ENCODE measurements at regions not wholly inside any gene's neighbourhood (a gene's known extent, or its start where the extent isn't known, plus 50 kb on each side); places are given as distances from the start of the nearest gene placed in this dataset.

DNA sequence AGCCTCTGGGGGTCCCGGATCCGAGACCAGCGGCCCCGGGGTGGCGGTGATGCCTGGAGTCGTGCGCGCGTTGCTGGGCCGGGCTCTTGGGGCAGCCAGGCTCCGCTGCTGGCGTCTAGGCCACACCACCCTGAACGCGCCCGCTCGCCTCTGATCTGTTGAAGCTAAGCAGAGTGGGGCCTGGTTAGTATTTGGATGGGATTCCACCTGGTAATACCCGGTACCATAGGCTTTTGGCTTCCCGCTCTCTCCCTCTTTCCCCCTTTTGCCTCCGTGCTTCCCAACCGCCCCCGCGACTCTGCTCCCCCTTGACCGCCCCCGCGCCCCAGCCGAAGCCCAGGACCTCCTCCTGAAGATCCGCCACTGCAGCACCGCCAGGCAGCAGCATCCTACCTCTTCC lies 1383.5 kb upstream of the DEFB115 start:
- BruUV-seq (replicated peaks): no TSS peak
- peak overlapping the region; percentile 66; the same call in 1 of the 2 replicates for H3K4me2 ChIP-seq (ENCODE audit: low read depth, low read length)
- ATAC-seq (ENCODE audit: low read depth): no peak

More for the DNA sequence above, 1383.5 kb upstream of the DEFB115 start:
- H3K27ac ChIP-seq (ENCODE audit: insufficient read depth, low read length): peak overlapping the region; percentile 77
- H3K9ac ChIP-seq (ENCODE audit: low read depth, low read length): peak overlapping the region; percentile 70
- intact Hi-C loops (cut with micrococcal nuclease) (no loop called here), in situ Hi-C loops (cut with MboI; ENCODE audit: low sequenced_read_pairs) (no loop called here), dilution Hi-C loops (cut with HindIII; ENCODE audit: low sequenced_read_pairs, unreplicated experiment) (no loop called here)
- peak overlapping the region; percentile 50 for H3K4me3 ChIP-seq (ENCODE audit: insufficient read depth, low read depth, low read length)
- no peak overlapping the region for H2AK9ac ChIP-seq (replicated peaks; ENCODE audit: low read depth, low read length, poor library complexity)
- no peak overlapping the region for H2BK15ac ChIP-seq (ENCODE audit: low read depth, low read length)
- no peaks in the 10 kb centered on the region for H3K36me3 ChIP-seq (ENCODE audit: control insufficient read depth, insufficient read depth, low read length)
- H3K56ac ChIP-seq (ENCODE audit: extremely low read depth, insufficient read depth, low read length): no peak overlapping the region
- no peaks in the 10 kb centered on the region for H3K9me1 ChIP-seq (ENCODE audit: insufficient read depth, low read length)
- no peak overlapping the region for H2AFZ ChIP-seq (replicated peaks; ENCODE audit: low read length, poor library complexity)
- H4K8ac ChIP-seq (ENCODE audit: low read depth in 2 of 2, low read length in 2 of 2): no peak overlapping the region; a peak in 1 of 4 replicates
- no peaks in the 10 kb centered on the region for H3K4me1 ChIP-seq (ENCODE audit: control insufficient read depth, insufficient read depth, low read length)
- CTCF ChIA-PET: no interaction called here
- no peak overlapping the region for H2BK5ac ChIP-seq (ENCODE audit: low read depth, low read length, poor library complexity, severe bottlenecking)
- H2AK5ac ChIP-seq (ENCODE audit: low read depth, low read length): no peak overlapping the region
- no peak overlapping the region for H4K91ac ChIP-seq (ENCODE audit: insufficient read depth, low read depth, low read length)
- no peaks in the 10 kb centered on the region for H3K27me3 ChIP-seq (ENCODE audit: control insufficient read depth, insufficient read depth, low read length)
- POLR2A ChIA-PET (ENCODE audit: unreplicated experiment): no interaction called here
- DNase-seq: peak; percentile 22
- no peak overlapping the region for H3K4ac ChIP-seq (ENCODE audit: low read depth, low read length)
- no peaks in the 10 kb centered on the region for H3K79me1 ChIP-seq (ENCODE audit: low read depth in 1 of 2, low read length in 2 of 2)
- H3K9me3 ChIP-seq (ENCODE audit: control insufficient read depth, insufficient read depth, low read length): peaks cover 38% of the 10 kb centered on the region
- no peak overlapping the region for H2BK120ac ChIP-seq (ENCODE audit: low read depth, low read length)
- H3K14ac ChIP-seq (replicated peaks; ENCODE audit: low read depth, low read length): no peak overlapping the region
- no peaks in the 10 kb centered on the region for H4K20me1 ChIP-seq (ENCODE audit: insufficient read depth, low read length)
- TF ChIP-seq RCOR1 (IDR thresholded peaks at IDR 0.05; ENCODE audit: insufficient replicate concordance, low read length) (no peak), POLR2A (IDR thresholded peaks at IDR 0.05; ENCODE audit: low read depth, low read length) (no peak), CEBPB (IDR thresholded peaks at IDR 0.05; ENCODE audit: low read depth, low read length) (no peak), FOS (IDR thresholded peaks at IDR 0.05; ENCODE audit: low read depth, low read length) (no peak), NFE2L2 (IDR thresholded peaks at IDR 0.05; ENCODE audit: low read depth, low read length) (no peak), MXI1 (IDR thresholded peaks at IDR 0.05; ENCODE audit: borderline replicate concordance, low read depth, low read length) (no peak), RFX5 (IDR thresholded peaks at IDR 0.05; ENCODE audit: low read depth, low read length) (no peak)
- TF ChIP-seq, protein P1, sequence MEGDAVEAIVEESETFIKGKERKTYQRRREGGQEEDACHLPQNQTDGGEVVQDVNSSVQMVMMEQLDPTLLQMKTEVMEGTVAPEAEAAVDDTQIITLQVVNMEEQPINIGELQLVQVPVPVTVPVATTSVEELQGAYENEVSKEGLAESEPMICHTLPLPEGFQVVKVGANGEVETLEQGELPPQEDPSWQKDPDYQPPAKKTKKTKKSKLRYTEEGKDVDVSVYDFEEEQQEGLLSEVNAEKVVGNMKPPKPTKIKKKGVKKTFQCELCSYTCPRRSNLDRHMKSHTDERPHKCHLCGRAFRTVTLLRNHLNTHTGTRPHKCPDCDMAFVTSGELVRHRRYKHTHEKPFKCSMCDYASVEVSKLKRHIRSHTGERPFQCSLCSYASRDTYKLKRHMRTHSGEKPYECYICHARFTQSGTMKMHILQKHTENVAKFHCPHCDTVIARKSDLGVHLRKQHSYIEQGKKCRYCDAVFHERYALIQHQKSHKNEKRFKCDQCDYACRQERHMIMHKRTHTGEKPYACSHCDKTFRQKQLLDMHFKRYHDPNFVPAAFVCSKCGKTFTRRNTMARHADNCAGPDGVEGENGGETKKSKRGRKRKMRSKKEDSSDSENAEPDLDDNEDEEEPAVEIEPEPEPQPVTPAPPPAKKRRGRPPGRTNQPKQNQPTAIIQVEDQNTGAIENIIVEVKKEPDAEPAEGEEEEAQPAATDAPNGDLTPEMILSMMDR (conservative IDR thresholded peaks at IDR 0.05; ENCODE audit: low read depth, low read length): no peak
- 39% methylated on average over 11 of the region's 28 CpGs; no CpG with 5 or more reads in 1 of the 2 experiments for WGBS, 2 experiments (ENCODE audit: extremely low coverage in 2 of 2, insufficient read length in 1 of 2)
- no peak overlapping the region for H4K5ac ChIP-seq (ENCODE audit: low read depth, low read length)
- no peak overlapping the region for H3K23ac ChIP-seq (ENCODE audit: low read depth, low read length)
- no peak overlapping the region for H2BK20ac ChIP-seq (ENCODE audit: low read depth, low read length)
- H3K18ac ChIP-seq (ENCODE audit: low read depth, low read length): no peak overlapping the region

All from IMR-90 (cell line).